Epithelial cell of proximal tubule (primary cell): ENCODE measurements at regions not wholly inside any gene's neighbourhood (a gene's known extent, or its start where the extent isn't known, plus 50 kb on each side); places are given as distances from the start of the nearest gene placed in this dataset.

Experiments
- DNase-seq: peaks from one replicate; pipeline ENCODE4 v3.0.0-alpha.2; 2011; ENCODE audit warnings: low read depth
- H3K4me3 ChIP-seq: 2 replicates; pipeline ENCODE4 v1.5.1; 2011; ENCODE audit warnings: low read depth, mild to moderate bottlenecking, low read length
- CTCF ChIP-seq: conservative IDR thresholded peaks from 2 replicates; pipeline ENCODE4 v1.5.1; 2012; ENCODE audit warnings: low read depth, mild to moderate bottlenecking, low read length

GRCh38 chr19:30214651-30215051 lies 157.5 kb upstream of the ZNF536 start:
- DNase-seq = no peak
- no peak overlapping the region for H3K4me3 ChIP-seq
- no peak for TF ChIP-seq CTCF

GRCh38 chr19:30215248-30215647 lies 156.9 kb upstream of the ZNF536 start:
- DNase-seq = no peak
- no peak for TF ChIP-seq CTCF
- no peak overlapping the region for H3K4me3 ChIP-seq

DNA sequence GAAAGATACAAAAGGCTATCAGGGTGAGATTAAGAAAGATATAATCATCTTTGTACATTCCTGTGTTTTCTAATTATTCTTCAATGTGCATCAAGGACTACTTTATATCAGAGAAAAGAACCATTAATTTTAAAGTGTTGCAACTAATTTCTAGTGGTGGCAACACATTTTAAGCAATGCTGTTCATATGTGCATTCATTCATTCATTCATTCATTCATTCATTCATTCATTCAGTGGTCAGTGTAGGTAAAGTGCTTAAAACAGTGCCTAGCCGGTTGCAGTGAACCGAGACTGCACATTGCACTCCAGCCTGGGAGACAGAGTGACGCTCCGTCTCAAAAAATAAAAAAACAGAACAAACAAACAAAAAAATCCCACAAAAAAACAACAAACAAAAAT lies 155.7 kb upstream of the ZNF536 start:
- no peak overlapping the region for H3K4me3 ChIP-seq
- no peak for TF ChIP-seq CTCF
- DNase-seq = no peak

DNA sequence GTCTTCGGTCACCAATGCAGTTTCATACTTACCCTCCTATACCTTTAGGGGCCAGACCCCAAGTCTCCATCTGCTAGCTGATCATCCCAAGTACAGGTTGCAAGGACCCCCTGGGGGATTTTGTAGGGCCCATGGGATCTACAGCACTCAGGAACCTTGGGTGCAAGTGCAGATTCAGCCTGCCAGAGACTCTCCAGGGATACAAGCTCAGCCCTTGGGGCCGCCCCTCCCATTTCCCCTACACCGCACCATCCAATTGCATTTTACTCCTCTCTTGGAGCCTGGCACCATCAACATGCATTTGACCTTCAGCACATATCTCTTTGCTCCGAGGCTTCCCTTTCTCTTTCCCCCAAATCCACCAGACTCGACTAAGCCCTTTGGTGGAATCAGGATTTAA lies 154.7 kb upstream of the ZNF536 start:
- TF ChIP-seq CTCF = no peak
- no peak for DNase-seq
- H3K4me3 ChIP-seq = no peak overlapping the region

DNA sequence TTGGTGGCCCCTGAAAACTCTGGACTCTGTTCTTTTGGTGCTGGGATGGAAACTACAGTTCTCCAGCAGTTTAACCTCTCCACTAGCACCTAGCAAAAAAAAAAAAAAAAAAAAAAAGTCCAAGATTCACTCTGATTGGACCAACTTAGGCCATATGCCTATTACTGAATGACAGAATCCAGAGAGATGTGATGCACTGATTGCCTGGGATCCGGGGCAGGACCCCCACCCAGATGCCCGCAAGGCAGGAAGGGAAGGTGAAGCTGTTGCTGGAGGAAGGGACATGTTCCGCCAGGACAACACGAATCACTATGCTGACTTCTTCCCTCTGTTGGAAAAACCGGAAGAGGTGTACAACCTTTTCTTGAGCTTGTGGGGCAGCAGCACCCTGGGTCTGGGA lies 152.5 kb upstream of the ZNF536 start:
- no peak overlapping the region for H3K4me3 ChIP-seq
- no peak for DNase-seq
- no peak for TF ChIP-seq CTCF

DNA sequence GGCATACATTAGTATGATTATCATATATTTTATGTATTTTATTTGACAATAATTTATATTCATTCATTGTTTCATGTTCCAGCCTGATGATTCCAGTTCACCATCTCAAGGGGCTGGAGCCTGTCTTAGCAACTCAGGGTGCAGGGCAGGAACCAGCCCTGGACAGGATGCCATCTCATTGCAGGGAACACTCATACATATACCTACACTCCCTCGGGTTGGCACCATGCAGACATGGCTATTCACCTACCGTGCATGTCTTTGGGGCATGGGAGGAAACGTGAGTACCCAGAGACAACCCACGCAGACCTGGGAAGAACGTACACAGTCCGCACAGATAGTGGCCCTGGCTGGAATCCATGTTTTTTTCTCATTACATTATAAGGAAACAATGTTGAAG lies 151.0 kb upstream of the ZNF536 start:
- no peak for TF ChIP-seq CTCF
- no peak overlapping the region for H3K4me3 ChIP-seq
- DNase-seq = no peak

DNA sequence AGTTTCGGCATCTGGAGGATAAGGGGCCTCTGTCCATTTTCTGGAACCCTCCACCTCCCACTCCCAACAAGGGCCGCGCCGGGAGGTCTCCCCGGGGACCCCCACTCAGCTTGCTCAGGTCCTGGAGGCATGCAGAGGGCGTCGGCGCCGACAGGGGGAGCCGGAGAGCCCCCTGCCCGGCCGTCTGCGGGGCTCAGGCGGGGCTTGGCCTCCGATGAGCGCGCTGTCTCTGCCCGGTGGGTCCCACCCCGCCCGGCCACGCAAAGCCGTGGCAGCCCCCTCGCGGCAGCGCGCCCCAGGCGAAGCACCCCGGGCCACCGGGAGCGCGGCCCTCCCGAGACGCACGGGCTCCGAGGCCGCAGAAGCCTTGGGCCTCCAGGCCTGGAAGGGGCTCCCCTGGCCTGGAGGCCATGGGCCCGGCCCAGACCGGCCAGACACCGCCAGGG lies 149.7 kb upstream of the ZNF536 start:
- no peak for DNase-seq
- TF ChIP-seq CTCF = peak; percentile 51
- H3K4me3 ChIP-seq = no peak overlapping the region
